Body of pancreas (tissue), 4 donors: ENCODE measurements at regions not wholly inside any gene's neighbourhood (a gene's known extent, or its start where the extent isn't known, plus 50 kb on each side); places are given as distances from the start of the nearest gene placed in this dataset.

Source experiments
- CTCF ChIP-seq, 7 experiments: fragments of 450-650 bp in 4 of 7; fragments of 200-600 bp in 3 of 7; sonication (generic) in 3 of 7; IDR thresholded peaks; one replicate each; pipeline ENCODE4 v1.5.1; 2016 to 2019; ENCODE audit warnings: antibody characterized with exemption in 7 of 7
- POLR2A ChIP-seq, 3 donors: fragments of 450-650 bp; IDR thresholded peaks; one replicate each; pipeline ENCODE4 v1.6.1; 2016; ENCODE audit warnings: antibody characterized with exemption in 3 of 3, mild to moderate bottlenecking in 2 of 3

GRCh38 chr3:70517124-70517890, 204.9 kb upstream of the MDFIC2 start:
- no peak for TF ChIP-seq CTCF (IDR thresholded peaks at IDR 0.05)
- TF ChIP-seq POLR2A (IDR thresholded peaks at IDR 0.05), result no peak
